ENCODE measurements at regions not wholly inside any gene's neighbourhood (a gene's known extent, or its start where the extent isn't known, plus 50 kb on each side); places are given as distances from the start of the nearest gene placed in this dataset.

GRCh38 chr14:83007641-83008225 lies 1474.1 kb upstream of the SEL1L start:
- no peak for ATAC-seq
- POLR2A ChIA-PET = no interaction called here
- no peak for TF ChIP-seq FOSB (CRISPR knock-in tag; IDR thresholded peaks at IDR 0.05)
- TF ChIP-seq FOXS1 (CRISPR knock-in tag; IDR thresholded peaks at IDR 0.05) = no peak
- no peak for TF ChIP-seq NR3C1 (IDR thresholded peaks at IDR 0.05)
- TF ChIP-seq CHD2 (IDR thresholded peaks at IDR 0.05; ENCODE audit: low read length, partially characterized antibody) = no peak
- no peak for TF ChIP-seq GATA3 (IDR thresholded peaks at IDR 0.05; ENCODE audit: borderline replicate concordance)
- no peak for TF ChIP-seq EHMT2 (IDR thresholded peaks at IDR 0.05; ENCODE audit: low read depth)
- TF ChIP-seq ZNF302 (CRISPR knock-in tag; IDR thresholded peaks at IDR 0.05) = no peak
- TF ChIP-seq, protein P1, sequence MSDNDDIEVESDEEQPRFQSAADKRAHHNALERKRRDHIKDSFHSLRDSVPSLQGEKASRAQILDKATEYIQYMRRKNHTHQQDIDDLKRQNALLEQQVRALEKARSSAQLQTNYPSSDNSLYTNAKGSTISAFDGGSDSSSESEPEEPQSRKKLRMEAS (IDR thresholded peaks at IDR 0.05) = no peak
- TF ChIP-seq REST (IDR thresholded peaks at IDR 0.05) = no peak
- no peak for TF ChIP-seq HOXA7 (CRISPR knock-in tag; IDR thresholded peaks at IDR 0.05)
- no peak for TF ChIP-seq MYC (IDR thresholded peaks at IDR 0.05; ENCODE audit: borderline replicate concordance, low read length)
- no peak for DNase-seq (ENCODE audit: low read depth in 1 of 2, low spot score in 1 of 2)
- no peak for FAIRE-seq
- H3K4me2 ChIP-seq = no peak overlapping the region
- CTCF ChIA-PET = interaction anchor here (0.6 kb wide), 1 partner anchor 440 kb away, joined by 3 read pairs; no protein-coding TSS in a partner anchor
- H3K27ac ChIP-seq = no peak overlapping the region
- peaks cover 8% of the 10 kb centered on the region; the same call in 1 of the 3 replicates for H3K9me3 ChIP-seq
- no peak overlapping the region for H3K4me3 ChIP-seq
- WGBS (ENCODE audit: missing lambda C conversion rate) = 4% methylated on average over 1 of the region's 1 CpG
- H3K4me1 ChIP-seq = no peaks in the 10 kb centered on the region

- WGBS (ENCODE audit: missing lambda C conversion rate) = 2% methylated on average over 5 of the region's 5 CpGs
- Histone ChIP-seq H3K4me3 (no peak overlapping the region), H3K4me1 (no peaks in the 10 kb centered on the region), H3K27ac (no peak overlapping the region), H3K9me3 (no peaks in the 10 kb centered on the region), H3K4me2 (no peak overlapping the region)
- TF ChIP-seq RCOR1 (IDR thresholded peaks at IDR 0.05; ENCODE audit: low read depth, low read length) = no peak
- no peak for TF ChIP-seq CHD2 (IDR thresholded peaks at IDR 0.05; ENCODE audit: low read length, partially characterized antibody)
- no peak for TF ChIP-seq SREBF2 (IDR thresholded peaks at IDR 0.05)
- no peak for TF ChIP-seq ESRRA (IDR thresholded peaks at IDR 0.05; ENCODE audit: borderline replicate concordance, low read length)
- no peak for TF ChIP-seq MYC (IDR thresholded peaks at IDR 0.05; ENCODE audit: borderline replicate concordance, low read length)
- TF ChIP-seq MAFK (IDR thresholded peaks at IDR 0.05; ENCODE audit: partially characterized antibody) = no peak
- no peak for TF ChIP-seq ZFP36 (IDR thresholded peaks at IDR 0.05; ENCODE audit: borderline replicate concordance, partially characterized antibody)
- TF ChIP-seq PHF8 (IDR thresholded peaks at IDR 0.05; ENCODE audit: borderline replicate concordance, low read depth) = no peak
- TF ChIP-seq BHLHE40 (IDR thresholded peaks at IDR 0.05; ENCODE audit: low read depth, low read length) = no peak
- TF ChIP-seq NR3C1 (IDR thresholded peaks at IDR 0.05) = no peak
- TF ChIP-seq KDM5A (IDR thresholded peaks at IDR 0.05) = no peak
- no peak for TF ChIP-seq KDM1A (IDR thresholded peaks at IDR 0.05; ENCODE audit: low read depth)
- no peak for TF ChIP-seq EP300 (IDR thresholded peaks at IDR 0.05)
- TF ChIP-seq RAD21 (conservative IDR thresholded peaks at IDR 0.05 in 1 of 2, IDR thresholded peaks at IDR 0.05 in 1 of 2) = no peak
- no peak for TF ChIP-seq FOSL2 (IDR thresholded peaks at IDR 0.05)
- no peak for TF ChIP-seq FOSL2 (CRISPR knock-in tag; IDR thresholded peaks at IDR 0.05)
- TF ChIP-seq HDAC2 (IDR thresholded peaks at IDR 0.05) = no peak
- TF ChIP-seq, protein P2, sequence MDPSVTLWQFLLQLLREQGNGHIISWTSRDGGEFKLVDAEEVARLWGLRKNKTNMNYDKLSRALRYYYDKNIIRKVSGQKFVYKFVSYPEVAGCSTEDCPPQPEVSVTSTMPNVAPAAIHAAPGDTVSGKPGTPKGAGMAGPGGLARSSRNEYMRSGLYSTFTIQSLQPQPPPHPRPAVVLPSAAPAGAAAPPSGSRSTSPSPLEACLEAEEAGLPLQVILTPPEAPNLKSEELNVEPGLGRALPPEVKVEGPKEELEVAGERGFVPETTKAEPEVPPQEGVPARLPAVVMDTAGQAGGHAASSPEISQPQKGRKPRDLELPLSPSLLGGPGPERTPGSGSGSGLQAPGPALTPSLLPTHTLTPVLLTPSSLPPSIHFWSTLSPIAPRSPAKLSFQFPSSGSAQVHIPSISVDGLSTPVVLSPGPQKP (IDR thresholded peaks at IDR 0.05; ENCODE audit: low read depth, low read length) = no peak
- no peak for TF ChIP-seq PBX3 (IDR thresholded peaks at IDR 0.05)
- TF ChIP-seq ATOH8 (CRISPR knock-in tag; IDR thresholded peaks at IDR 0.05; ENCODE audit: low read depth) = no peak
- TF ChIP-seq ZC3H11A (IDR thresholded peaks at IDR 0.05) = no peak
- DNase-seq (ENCODE audit: low read depth in 1 of 2, low spot score in 1 of 2) (no peak), FAIRE-seq (no peak), ATAC-seq (no peak)
- ChIA-PET POLR2A (no interaction called here), CTCF (no interaction called here)
Observed at GRCh38 chr14:83017296-83017695, 1483.6 kb upstream of the SEL1L start.
